ENCODE measurements at regions not wholly inside any gene's neighbourhood (a gene's known extent, or its start where the extent isn't known, plus 50 kb on each side); places are given as distances from the start of the nearest gene placed in this dataset.

DNA sequence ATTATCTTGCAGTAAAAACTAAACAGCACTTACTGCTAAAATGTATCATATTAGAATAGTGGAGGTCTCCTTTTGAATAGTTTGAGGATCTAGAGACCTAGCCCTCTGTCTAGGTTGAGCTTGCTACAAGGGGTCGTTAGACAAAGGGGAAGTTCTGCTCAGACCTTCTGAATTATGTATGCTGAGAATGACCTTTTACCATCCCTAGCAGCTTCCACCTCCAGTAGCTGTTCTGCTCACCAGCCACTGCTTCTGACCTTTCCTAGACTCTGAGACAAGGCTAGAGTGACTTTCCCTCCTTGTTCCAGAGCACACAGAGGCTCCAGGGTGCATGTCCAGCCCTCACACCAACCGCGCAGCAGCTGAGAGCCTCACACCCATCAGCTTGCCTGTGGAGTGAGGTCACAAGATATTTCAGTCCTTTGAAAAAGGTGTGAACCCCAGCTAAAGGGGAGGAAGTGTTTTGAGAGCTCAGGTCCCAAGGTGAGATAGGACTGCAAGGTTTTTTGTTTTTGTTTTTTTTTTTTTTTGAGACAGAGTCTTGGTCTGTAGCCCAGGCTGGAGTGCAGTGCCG lies 289.3 kb upstream of the TNP1 start:
- DNase-seq = no peak

DNA sequence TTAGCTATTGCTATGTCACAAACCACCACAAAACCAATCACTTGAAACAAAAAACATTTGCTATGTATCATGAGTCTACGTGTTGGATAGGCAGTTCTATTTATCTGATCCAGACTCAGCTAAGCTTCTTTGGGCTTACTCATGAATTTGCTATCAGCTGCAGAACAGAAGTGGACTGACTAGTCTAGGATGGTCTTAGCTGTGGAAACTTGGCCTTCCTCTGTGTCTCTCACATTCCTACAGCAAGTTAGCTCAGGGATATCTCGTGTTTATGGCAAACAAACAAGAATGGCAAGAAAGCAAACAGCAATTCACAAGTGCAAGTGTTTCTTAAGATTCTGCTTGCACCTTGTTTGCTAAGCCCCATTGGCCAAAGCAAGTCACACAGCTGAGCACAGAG lies 288.0 kb upstream of the TNP1 start:
- no peak for DNase-seq

DNA sequence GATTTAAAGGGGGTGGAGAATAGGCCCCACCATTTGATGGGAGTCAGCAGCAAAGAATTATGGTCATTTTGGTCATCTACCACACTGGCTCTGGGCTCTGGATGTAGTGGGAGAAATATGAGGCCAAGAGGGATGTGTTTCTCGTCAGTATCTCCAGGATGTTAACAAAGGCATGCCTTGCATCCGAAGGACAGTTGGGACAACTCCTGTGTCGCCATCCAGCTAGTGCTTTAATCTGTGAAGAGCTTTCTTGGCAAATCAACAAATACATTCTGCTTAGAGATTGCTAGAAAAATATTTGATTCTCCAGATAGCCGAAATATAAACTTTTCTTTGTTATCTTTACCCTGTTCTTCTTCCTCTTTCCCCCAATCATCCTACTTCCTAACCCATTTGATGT lies 287.1 kb upstream of the TNP1 start:
- no peak for DNase-seq

DNA sequence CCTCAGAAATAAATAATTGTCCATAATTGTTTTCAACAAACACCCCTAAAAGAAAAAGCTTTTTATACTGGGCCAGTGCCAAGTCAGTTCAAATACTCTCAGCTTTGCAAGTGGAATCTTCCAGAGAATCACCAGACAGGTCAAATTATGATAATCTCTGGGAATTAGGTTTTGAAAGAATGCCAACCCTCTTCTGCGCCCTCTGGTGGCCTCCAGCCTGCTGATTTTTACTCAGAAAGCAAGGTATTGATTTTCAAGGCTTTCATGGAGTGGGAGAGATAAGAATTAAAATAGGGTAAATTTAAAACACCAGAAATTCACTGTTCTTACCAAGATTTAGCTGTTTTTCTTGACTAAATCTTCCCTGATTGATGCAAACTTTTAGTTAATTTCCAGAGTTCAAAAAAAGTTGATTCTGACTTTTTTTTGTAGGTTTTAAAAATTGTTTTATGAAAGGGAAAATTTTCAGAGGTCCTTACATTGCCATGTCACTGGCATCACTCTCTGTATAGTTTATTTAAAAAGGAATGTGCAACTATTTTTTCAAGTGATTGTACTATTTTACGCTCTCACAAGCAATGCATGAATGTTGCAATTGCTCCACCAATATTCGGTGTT lies 282.9 kb upstream of the TNP1 start:
- no peak for DNase-seq

DNA sequence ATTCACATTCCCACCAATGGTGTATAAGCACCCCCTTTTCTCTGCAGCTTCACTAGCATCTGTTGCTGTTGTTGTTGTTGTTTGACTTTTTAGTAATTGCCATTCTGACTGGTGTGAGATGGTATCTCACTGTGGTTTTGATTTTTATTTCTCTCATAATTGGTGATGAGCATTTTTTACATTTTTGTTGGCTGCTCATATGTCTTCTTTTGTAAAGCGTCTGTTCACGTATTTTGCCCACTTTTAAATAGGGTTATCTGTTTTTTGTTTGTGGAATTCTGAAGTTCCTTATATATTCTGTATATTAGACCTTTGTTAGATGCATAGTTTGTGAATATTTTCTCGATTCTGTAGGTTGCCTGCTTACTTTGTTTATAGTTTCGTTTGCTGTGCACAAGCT lies 278.4 kb upstream of the TNP1 start:
- DNase-seq = no peak

DNA sequence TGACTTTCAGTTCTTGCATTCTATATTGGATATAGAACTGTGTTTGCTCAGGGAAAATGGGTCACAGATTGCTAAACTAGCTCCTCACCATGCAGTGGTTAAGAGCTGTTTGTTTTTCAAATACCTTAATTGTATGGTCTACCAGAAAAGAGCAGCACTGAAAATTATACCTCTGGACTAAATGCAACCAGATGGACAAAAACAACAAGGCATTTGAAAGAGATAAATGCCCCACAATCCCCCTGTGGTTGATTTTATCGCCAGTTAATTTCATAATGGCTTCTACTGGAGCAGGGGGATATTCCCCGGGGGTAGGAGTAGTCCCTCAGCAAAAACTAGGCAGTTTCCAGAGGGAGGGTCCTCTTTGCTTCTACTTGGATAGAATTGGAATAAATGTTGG lies 267.9 kb upstream of the TNP1 start:
- no peak for DNase-seq

DNA sequence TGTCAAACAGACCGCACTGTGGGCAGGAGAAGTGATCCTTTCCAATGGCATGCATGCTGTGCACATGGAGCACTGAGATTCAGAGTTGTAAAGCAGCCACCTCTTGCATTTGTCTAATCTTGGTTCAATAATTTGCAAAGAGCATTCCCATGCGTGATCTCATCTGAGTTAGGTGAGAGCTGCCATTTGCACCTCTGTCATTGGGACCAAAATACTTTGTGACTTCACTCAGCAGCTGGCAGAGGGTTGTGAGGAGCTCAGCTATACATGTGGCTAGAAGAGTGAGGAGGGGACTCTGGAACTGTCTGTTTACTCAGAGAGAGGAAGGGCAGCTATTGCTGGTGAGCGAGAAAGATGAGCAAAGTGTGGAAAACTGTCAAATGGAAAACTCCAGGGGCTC lies 265.1 kb upstream of the TNP1 start:
- no peak for DNase-seq

DNA sequence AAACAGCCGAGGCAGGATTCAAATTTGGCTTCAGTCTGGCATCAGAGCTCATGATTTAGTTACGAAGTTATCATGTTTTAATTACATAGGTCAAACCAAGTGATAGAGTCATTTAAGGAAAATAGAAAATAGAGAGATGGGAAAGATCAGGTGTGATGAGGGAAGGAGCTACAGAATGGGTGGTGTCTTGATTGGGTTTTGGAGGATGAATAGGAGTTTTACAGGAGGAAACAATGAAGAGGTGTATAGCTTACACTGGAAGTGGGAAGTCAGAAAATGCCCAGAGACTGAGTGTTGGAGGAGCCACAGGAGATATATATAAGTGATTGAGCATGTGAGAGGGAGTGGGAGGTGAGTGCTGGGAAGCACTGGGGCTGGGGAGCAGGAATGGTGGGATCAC lies 264.2 kb upstream of the TNP1 start:
- no peak for DNase-seq

DNA sequence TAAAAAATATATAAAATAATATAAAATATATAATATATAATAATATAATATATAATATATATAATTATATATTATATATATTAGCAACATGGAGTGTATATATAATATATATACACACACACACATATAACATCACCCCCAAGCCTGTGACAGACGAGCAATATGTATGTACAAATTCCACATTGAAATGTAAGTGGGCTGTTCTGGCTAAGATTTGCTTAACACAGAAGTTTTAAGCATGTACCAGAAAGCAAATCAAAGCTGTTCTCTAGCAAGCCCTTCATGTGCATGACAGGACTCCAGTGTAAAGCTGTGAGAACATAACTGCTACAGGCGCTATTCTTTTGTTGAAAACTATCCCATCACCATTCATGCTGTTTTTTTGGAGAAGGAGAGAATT lies 261.7 kb upstream of the TNP1 start:
- no peak for DNase-seq

DNA sequence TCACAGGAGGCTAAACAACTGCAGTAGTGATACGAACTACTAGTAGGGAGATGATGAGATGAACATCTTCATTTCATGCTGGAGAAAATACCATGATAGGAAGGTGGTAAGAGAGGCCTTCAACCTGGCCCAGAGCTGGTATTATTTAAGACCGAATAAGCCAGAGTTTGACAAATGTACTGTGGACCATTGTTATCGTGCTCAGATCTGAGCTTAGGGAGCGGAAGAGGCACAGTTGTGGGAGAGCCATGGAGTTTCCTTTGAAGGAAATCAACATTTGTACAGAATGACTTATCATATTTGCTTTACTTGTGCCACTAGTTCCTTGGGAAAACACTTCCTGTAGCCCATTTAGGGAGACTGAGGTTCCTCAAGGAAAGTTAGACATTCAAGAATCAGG lies 260.6 kb upstream of the TNP1 start:
- no peak for DNase-seq

DNA sequence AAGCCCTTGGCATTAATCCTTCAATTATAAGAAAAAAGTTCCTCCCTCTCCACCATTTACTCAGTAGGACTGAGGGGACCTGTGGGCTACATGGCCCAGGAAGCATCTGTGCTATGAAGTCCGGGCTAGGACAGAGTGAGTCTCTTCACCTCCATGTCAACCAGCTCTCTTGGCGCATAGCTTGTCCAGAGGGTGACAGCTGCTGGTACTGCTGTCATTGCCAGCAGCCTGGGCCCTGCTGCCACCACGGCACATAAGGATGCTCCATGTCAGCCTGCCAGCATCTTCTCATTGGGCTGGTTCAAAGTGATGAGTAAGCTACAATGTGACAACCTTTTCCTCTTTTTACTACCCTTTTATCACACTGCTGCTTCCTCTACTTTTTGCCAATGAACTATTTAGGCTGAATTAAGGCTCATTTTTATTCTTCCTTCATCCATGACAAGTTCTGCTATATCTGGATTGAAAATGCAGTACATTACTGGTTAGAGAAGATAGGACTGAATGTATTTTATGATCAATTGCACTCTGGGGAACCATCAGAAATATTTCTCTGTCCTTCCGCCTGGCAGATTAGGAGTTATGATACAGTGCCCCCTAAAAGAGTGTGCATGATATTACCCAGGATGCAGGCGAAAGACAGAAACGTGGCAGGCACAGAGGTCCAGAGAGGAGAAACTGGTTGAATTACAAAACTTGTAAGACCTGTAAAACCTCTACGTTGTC lies 258.9 kb upstream of the TNP1 start:
- no peak for DNase-seq

DNA sequence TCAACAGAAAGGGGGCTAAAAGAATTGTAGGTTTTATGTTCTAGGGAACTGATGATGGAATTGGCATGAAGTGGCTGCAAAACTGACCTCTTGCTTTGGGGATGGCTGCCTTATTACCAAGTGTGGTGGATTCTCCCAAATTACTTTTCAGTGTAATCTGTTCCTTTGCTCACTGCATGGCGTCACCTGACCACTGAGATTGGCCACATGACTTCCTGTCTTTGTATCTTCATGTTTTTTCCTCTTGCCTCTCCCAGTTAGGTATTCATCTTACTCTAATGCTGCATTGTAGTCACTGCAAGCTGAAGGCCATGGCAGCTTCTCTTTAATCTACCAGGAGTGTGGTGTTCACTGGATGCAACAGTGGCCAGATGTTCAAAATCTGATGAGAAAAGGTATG lies 257.7 kb upstream of the TNP1 start:
- no peak for DNase-seq

DNA sequence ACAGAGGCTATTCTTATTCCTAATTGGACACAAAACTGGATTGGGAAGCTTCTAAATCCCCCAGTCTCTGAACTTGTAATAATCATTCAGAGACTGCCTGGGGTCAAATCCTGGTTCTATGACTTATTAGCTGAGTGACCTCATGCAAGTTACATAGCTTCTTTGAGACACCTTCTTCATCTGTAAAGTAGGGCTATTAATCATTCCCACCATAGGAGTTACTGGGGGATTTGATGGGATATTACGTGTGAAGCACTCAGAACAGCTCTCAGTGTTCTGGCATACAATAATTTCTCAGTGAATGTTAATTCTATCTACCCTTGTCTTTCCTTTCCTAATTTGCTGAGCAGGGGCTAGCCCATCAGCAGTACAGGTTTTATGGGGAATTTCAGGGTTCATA lies 256.7 kb upstream of the TNP1 start:
- DNase-seq = no peak

DNA sequence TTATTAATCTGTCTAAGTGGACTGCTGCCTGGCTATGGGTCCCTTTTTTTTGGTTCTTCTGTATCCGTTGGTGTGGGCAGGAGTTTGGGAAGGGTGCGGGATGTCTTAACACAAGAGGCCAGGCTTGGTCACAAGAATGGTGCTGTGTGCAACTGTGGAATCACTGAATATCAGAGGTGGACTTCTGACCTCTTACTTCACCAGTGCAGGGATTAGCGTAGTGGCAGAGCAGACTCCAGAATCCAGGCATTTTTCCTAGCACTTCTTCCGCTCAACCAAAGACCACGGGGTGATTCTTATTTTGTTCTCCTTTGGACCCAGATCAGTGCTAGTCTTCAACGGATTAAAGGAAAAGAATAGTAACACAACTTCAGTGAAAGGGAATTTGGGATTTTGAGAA lies 254.3 kb upstream of the TNP1 start:
- DNase-seq = no peak

DNA sequence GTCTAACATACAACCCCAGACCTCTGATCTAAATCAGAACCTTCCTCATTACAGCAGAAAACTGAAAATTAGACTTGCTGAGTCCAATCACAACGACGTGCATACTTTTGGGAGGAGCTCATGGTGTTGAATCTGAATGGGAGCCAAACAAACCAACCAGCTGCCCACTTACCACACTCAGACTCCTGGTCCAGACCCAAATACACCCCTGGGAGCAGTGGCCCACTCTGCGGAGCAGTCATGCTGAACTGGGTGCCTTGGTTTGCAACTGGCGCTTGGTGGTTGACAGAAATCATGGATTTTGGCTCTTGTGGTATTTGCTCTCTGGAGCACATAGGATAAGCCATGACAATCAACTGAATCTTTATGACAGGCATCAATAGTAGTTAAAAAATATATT lies 253.6 kb upstream of the TNP1 start:
- no peak for DNase-seq

DNA sequence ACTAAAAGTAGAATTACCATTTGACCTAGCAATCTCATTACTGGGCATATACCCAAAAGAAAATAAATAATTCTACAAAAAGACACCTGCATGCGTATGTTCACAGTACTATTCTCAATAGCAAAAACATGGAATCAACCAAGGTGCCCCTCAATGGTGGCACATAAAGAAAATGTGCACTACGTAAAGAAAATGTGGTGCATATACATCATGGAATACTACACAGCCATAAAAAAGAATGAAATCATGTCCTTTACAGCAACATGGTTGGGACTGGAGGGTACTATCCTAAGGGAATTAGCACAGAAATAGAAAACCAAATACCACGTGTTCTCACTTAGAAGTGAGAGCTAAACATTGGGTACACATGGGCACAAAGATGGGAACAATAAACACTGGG lies 250.7 kb upstream of the TNP1 start:
- no peak for DNase-seq

DNA sequence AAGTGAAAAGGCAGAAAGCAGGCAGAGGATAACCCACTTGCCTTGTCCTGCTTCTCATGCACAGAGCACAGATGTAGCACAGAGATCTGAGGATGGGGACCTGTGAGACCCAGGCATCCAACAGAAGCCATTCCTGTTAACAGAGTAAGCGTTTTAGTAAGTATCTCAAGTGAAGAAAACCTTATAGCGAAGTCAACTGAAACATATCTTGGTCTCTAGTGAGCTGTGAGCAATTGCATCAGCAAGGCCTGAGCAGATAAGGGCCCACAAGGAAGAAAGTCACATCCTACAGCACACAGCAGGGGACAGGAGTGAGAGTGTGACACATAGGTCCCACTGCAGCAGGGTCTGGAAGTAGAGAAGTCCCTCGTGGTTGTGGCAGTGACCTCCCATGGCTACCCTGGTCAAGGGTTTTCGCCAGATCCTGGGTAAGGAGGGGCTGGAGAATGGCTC lies 248.7 kb upstream of the TNP1 start:
- DNase-seq = no peak

DNA sequence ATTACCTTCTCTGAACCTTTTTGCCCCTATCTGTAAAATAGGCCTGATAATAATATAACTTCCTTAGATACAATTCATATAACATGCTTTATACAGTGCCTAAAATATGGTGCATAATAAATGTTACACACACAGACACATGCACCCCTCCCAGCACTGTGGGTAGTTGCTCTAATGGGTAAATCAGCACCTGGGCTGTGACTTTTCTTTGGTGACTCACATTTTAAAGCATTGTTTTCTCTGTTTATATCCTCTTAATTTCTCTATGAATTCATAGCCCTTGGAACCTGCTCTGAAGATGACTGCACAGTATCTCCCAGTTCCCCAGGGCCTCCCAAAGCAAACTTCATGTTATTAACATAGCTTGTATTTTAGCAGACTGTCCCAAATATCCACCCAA lies 248.2 kb upstream of the TNP1 start:
- DNase-seq = no peak

DNA sequence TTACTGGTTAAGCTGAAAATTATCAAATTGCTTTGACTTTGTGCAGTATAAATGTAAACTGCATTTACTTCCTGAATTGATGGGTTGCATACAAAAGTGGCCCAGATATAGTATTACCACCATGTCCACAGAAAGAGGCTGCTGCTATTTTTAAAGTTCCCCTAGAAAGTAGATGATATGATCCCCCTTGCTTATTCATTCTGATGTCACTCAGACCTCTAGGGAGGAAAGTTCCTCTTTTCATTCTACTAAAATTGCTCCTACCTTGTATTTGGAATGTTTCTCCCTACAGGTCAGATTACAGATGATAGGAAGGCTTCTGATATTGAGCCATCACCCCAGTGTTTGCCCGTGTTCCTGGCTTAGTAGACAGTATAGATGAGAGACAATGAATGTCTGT lies 247.6 kb upstream of the TNP1 start:
- DNase-seq = no peak

DNA sequence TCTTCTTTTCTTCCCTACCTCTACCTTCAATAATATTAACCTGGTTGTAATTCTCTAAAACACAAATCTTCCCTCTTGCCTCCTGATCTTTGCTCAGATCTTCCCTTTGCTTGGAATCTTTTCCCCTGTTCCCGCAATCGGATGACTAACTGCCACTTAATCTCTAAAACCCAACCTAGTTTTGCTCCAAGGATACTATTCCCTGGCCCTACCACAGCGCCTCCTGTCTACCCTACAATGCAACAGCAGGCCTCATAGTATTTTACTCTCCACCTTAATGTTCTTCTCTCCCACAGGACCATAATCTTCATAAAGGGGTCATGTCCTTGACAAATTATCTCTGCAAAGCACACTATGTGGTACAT lies 246.8 kb upstream of the TNP1 start:
- no peak for DNase-seq

DNA sequence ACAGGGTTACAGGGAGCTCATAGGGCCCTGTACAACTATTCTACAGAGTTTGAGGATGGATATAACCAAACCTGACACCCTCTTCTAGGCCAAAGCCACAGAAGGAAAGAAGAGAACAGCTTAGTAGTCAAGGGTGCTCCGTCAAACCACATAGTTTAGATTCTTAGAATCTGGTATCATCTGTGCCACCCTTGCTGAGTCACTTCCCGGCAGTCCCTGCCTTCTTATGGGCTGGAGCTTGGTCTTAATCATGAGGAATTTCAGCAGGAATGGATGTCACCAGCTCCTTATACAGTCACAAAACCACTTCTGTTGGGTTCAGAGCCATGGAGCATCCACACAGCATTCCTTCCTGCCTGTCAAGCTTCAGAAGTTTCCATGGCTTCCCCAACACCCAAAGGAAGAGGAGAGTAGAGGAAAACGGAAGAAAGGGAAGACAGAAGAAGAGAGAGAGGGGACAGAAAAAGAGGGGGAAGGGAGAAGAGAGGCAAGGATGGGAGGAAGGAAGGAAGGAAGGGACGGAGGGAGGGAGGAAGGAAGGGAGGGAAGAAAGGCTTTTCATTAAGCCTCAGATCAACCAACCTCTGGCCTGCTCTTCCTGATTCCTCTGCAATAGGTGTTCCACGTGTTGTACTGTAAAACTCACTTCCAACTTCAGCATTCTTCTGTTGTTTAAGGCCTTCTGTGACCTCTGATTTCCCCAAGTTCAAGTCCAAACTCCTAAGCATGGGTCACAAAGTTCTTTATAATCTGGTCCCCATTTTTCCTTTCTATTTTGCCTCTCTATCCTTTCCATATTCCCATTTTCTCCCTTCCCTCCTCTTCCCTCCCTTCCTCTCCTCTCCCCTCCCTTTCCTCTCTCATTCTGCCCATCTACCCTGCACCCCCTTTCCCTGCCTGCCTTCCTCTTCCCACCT lies 246.1 kb upstream of the TNP1 start:
- DNase-seq = peak; percentile 65

DNA sequence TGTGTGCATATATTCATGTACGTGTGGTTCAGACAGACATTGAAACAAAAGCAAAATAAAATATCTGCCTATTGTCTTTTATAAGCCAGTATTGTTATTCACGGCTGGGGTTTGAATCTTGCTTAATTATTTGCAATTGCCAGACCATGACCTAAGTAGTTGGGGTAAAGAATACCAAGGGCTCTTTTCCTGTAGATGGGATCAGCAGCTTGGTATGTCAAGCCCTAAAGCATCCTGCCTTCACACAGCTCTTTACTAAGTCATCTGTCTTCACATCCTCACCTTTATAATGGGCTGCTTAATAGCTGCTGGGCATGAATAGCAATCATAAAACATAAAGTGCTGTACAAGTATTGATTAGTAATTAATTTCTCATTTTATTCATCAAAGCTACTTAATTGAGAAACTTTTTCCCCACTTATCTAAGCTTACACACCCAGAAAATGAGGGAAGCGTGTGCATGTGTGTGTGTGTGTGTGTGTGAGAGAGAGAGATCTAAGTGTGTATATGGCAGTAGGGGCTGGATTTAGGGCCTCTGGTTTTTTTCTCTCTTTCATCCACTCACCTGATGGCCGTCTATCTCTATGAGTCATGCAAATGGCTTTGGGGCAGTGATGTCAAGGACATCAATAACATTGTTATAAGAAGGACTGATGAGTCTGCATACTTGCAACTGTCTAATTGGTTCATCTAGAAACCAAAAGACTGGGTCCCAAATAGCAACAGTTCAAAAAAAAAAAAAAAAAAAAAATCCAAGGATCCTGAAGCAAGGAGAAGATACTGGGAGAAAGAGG lies 244.1 kb upstream of the TNP1 start:
- DNase-seq = no peak

DNA sequence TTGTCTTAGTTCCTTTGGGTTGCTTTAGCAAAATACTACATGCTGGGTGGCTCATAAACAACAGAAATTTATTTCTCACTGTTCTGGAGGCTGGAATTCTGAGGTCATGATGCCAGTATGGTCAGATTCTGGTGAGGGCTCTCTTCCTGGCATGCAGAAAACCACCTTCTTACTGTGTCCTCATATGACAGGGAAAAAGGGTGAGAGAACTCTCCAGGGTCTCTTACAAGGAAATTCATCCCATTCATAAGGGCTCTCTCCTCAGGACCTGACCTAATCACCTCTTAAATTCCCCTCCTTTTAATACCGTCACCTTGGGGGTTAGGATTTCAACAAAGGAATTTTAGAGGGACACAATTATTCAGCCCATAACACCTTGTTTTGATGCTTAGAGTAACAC lies 243.1 kb upstream of the TNP1 start:
- no peak for DNase-seq
